Testis (tissue), 2 donors: ENCODE measurements at regions not wholly inside any gene's neighbourhood (a gene's known extent, or its start where the extent isn't known, plus 50 kb on each side); places are given as distances from the start of the nearest gene placed in this dataset.

ENCODE experiments used
- DNase-seq: peaks from one replicate; pipeline ENCODE4 v3.0.0-alpha.2; 2019
- H3K27ac ChIP-seq, 2 donors: fragments of 200-600 bp; sonication (generic); one replicate each; pipeline ENCODE4 v1.5.1; 2019
- H3K27me3 ChIP-seq: fragments of 200-600 bp; sonication (generic); one replicate; pipeline ENCODE4 v1.5.1; 2019
- H3K36me3 ChIP-seq: fragments of 200-600 bp; sonication (generic); one replicate; pipeline ENCODE4 v1.5.1; 2017; ENCODE audit warnings: low read depth; ENCODE audit errors: missing control alignments
- H3K4me1 ChIP-seq: fragments of 200-600 bp; sonication (generic); one replicate; pipeline ENCODE4 v1.5.1; 2019
- H3K4me3 ChIP-seq, 2 donors: fragments of 200-600 bp; sonication (generic); one replicate each; pipeline ENCODE4 v1.5.1; 2017 to 2019
- H3K9me3 ChIP-seq: fragments of 200-600 bp; sonication (generic); one replicate; pipeline ENCODE4 v1.5.1; 2017
- POLR2A ChIP-seq: fragments of 450-650 bp; IDR thresholded peaks from one replicate; pipeline ENCODE4 v1.6.1; 2017; ENCODE audit warnings: antibody characterized with exemption, mild to moderate bottlenecking, moderate library complexity
- WGBS, 2 donors: methylation state at CpG; one replicate each; pipeline ENCODE4 v1.1.5; 2018; 5-methylcytosine and 5-hydroxymethylcytosine counted together
- intact Hi-C: fragments of 100-400 bp; cut with DNase I; formaldehyde crosslinking; loops from one replicate; pipeline ENCODE4 v1.15.1; 2023; ENCODE audit warnings: low total_unique reads
- TF ChIP-seq, protein P1 (sequence below), 3 experiments: fragments of 450-650 bp in 2 of 3; fragments of 200-600 bp in 1 of 3; sonication (generic) in 1 of 3; IDR thresholded peaks; one replicate each; pipeline ENCODE4 v1.5.1; 2016 to 2019; ENCODE audit warnings: antibody characterized with exemption in 3 of 3, mild to moderate bottlenecking in 2 of 3, moderate library complexity in 1 of 3

DNA sequence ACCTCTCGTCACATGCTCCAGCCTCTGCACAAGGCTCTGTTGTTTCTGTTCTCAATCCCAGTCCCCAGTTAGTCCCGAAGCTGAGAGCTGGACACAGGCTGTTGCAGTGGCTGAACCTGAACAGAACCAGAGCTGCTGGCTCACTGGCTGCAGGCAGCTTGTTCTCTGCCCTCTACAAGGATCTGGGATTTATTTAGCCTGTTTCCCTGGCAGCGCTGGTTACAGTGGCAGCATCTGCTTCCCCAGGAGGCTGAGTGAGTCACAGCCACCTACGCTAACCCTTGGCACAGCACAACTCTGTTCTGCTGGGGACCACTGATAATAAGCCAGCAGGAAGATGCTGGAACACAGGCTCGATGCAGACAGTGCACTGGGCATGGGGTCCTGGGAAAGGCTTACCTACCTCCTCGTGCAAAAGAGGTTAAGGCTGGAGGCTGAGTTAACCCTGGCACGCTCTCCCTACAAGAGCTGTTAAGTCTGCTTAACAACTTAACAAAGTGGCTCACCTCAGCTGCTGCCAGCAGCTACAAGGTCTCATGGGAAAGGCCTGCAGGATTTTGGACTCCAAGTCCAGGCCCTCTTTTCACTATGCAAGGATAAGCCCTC is 299.6 kb downstream of the PCNX1 start:
- no peaks in the 10 kb centered on the region for H3K36me3 ChIP-seq
- WGBS, 2 donors, result 50 to 58% methylated on average over 3 to 7 of the region's 7 CpGs
- TF ChIP-seq, protein P1, sequence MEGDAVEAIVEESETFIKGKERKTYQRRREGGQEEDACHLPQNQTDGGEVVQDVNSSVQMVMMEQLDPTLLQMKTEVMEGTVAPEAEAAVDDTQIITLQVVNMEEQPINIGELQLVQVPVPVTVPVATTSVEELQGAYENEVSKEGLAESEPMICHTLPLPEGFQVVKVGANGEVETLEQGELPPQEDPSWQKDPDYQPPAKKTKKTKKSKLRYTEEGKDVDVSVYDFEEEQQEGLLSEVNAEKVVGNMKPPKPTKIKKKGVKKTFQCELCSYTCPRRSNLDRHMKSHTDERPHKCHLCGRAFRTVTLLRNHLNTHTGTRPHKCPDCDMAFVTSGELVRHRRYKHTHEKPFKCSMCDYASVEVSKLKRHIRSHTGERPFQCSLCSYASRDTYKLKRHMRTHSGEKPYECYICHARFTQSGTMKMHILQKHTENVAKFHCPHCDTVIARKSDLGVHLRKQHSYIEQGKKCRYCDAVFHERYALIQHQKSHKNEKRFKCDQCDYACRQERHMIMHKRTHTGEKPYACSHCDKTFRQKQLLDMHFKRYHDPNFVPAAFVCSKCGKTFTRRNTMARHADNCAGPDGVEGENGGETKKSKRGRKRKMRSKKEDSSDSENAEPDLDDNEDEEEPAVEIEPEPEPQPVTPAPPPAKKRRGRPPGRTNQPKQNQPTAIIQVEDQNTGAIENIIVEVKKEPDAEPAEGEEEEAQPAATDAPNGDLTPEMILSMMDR (IDR thresholded peaks at IDR 0.05), result no peak
- TF ChIP-seq POLR2A, result no peak

DNA sequence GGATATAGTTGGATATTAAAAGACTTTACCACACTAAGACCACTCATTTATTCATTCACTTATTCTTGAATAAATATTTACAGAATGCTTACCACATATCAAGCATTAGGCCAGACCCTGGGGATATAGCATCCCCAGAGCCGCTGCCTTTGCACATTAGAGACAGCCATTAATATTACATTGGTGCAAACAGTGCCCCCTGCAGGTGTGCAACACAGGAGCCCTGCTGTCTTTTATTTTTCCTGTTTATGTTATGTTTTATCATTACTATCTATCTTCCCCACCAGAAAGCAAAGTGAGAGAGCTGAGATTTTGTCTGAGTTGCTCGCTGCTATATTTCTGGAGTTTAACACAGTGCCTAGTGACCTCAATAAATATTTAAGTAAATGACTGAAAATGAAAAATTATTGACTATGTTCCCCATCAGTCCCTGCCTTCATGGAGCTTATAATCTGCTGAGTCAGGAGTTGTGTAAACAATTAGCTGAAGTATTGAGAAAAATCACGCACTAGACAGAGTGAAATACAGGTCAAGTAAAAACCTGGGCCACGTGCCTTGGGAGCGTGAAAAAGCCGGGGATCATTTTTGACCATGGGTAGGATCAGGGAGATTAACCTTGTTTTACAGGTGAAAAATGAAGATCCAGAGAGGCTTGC is 301.6 kb downstream of the PCNX1 start:
- Histone ChIP-seq H3K27ac (no peak overlapping the region), H3K4me3 (no peak overlapping the region), H3K36me3 (no peaks in the 10 kb centered on the region), H3K27me3 (no peaks in the 10 kb centered on the region), H3K4me1 (no peaks in the 10 kb centered on the region), H3K9me3 (no peaks in the 10 kb centered on the region)
- TF ChIP-seq, protein P1 (IDR thresholded peaks at IDR 0.05), result peak in 1 of 3 experiments; percentile 20
- TF ChIP-seq POLR2A, result no peak
- no peak for DNase-seq
- 96 to 99% methylated on average over 6 of the region's 6 CpGs for WGBS, 2 donors
- intact Hi-C loops, result no loop called here

More for the DNA sequence above, 299.6 kb downstream of the PCNX1 start:
- no peak overlapping the region for H3K27ac ChIP-seq
- intact Hi-C loops, result no loop called here
- no peak overlapping the region for H3K4me3 ChIP-seq
- peaks cover 6% of the 10 kb centered on the region for H3K4me1 ChIP-seq
- no peaks in the 10 kb centered on the region for H3K27me3 ChIP-seq
- no peak for DNase-seq
- H3K9me3 ChIP-seq, result no peaks in the 10 kb centered on the region

DNA sequence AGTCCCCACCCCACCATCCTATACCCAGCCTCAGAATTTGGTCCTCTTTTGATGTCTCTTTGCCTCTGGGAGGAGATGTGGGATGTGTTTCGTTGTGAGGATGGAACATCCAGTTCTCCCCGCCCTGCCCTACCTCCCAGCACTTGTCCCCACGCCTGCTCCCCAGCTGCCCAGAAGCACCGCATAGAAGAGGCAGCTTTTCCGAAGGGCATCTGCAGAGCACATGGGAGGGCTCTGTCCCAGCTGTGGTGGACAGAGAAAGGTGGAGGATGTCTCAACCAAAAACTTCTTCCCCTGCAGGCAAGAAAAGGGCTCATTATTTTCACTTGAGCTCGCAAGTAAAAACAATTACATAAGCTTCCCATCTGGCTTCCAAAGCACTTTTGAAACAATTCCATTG is 302.6 kb downstream of the PCNX1 start:
- 66 to 82% methylated on average over 6 of the region's 6 CpGs for WGBS, 2 donors
- Histone ChIP-seq H3K36me3 (no peaks in the 10 kb centered on the region), H3K4me1 (no peaks in the 10 kb centered on the region), H3K4me3 (no peak overlapping the region), H3K27ac (no peak overlapping the region), H3K9me3 (no peaks in the 10 kb centered on the region), H3K27me3 (no peaks in the 10 kb centered on the region)
- DNase-seq, result no peak
- no peak for TF ChIP-seq POLR2A
- TF ChIP-seq, protein P1 (IDR thresholded peaks at IDR 0.05), result no peak
- intact Hi-C loops, result no loop called here

DNA sequence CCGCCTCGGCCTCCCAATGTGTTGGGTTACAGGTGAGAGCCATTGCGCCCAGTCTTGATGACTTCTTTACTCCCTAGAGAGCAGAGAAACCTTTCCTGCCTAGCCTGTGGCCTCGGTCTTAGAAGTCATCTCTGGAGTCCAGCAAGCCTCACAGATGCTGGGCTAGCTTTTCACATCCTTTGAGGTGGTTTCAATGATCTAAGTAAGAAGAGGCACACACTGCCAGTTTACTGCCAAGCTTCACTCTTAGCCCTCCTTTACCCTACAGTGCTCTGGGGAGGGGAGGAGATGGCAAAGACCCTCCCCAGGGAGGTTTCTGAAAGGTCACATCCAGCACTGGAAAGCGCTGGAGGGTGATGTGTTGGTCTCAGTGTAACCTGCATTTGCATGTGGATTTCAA is 304.8 kb downstream of the PCNX1 start:
- intact Hi-C loops, result no loop called here
- TF ChIP-seq POLR2A, result no peak
- TF ChIP-seq, protein P1 (IDR thresholded peaks at IDR 0.05), result no peak
- H3K27ac ChIP-seq, result no peak overlapping the region
- no peaks in the 10 kb centered on the region for H3K4me1 ChIP-seq
- 97 to 98% methylated on average over 5 of the region's 5 CpGs for WGBS, 2 donors
- no peak for DNase-seq
- H3K36me3 ChIP-seq, result no peaks in the 10 kb centered on the region
- no peaks in the 10 kb centered on the region for H3K27me3 ChIP-seq
- H3K9me3 ChIP-seq, result no peaks in the 10 kb centered on the region
- no peak overlapping the region for H3K4me3 ChIP-seq

DNA sequence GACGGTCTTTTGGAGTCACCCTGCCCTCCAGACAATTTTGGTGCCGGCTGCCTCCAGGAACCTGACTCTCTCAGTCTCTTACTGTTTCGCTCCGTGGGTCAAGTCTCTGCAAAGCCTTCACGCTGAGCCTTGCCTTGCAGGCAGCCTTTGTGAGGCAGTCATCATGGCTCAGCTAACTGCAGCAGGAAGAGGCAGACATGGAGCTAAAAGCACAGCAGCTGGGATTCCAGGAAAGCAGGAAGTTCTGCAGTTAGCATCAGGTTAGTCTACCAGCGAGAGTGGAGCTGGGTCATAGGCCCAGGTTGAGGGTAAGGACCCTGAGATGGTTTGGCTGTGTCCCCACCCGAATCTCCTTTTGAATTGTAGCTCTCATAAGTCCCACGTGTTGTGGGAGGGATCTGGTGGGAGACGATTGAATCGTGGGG is 305.4 kb downstream of the PCNX1 start:
- TF ChIP-seq, protein P1 (IDR thresholded peaks at IDR 0.05), result no peak
- TF ChIP-seq POLR2A, result no peak
- Histone ChIP-seq H3K36me3 (no peaks in the 10 kb centered on the region), H3K27ac (no peak overlapping the region), H3K4me1 (no peaks in the 10 kb centered on the region), H3K4me3 (no peak overlapping the region), H3K9me3 (no peaks in the 10 kb centered on the region), H3K27me3 (no peaks in the 10 kb centered on the region)
- DNase-seq, result no peak
- intact Hi-C loops, result no loop called here
- WGBS, 2 donors, result 58 to 60% methylated on average over 9 to 10 of the region's 10 CpGs
